H9 (cell line): ENCODE measurements at regions not wholly inside any gene's neighbourhood (a gene's known extent, or its start where the extent isn't known, plus 50 kb on each side); places are given as distances from the start of the nearest gene placed in this dataset.

Experiments used
- DNase-seq: peaks from one replicate; pipeline ENCODE4 v3.0.0-alpha.2; 2017
- H2AFZ ChIP-seq: one replicate; pipeline ENCODE4 v1.6.1; 2013; ENCODE audit warnings: mild to moderate bottlenecking, low read length, control low read depth, moderate library complexity
- H2AK5ac ChIP-seq: 2 replicates; pipeline ENCODE4 v1.6.1; 2013; ENCODE audit warnings: low read length, control low read depth, mixed read lengths; ENCODE audit not compliant: insufficient read length
- H2BK120ac ChIP-seq: one replicate; pipeline ENCODE4 v1.6.1; 2013; ENCODE audit warnings: low read depth, mild to moderate bottlenecking, low read length, control low read depth, inconsistent platforms; ENCODE audit not compliant: poor library complexity, severe bottlenecking
- H2BK12ac ChIP-seq: 2 replicates; pipeline ENCODE4 v1.6.1; 2013; ENCODE audit warnings: low read length, control low read depth, mixed read lengths, low read depth; ENCODE audit not compliant: insufficient read length
- H2BK15ac ChIP-seq: 2 replicates; pipeline ENCODE4 v1.6.1; 2013; ENCODE audit warnings: low read depth, low read length, control low read depth
- H2BK20ac ChIP-seq: one replicate; pipeline ENCODE4 v1.6.1; 2013; ENCODE audit warnings: low read depth, mild to moderate bottlenecking, low read length, control low read depth, inconsistent platforms; ENCODE audit not compliant: poor library complexity, severe bottlenecking
- H2BK5ac ChIP-seq: 2 replicates; pipeline ENCODE4 v1.6.1; 2013; ENCODE audit warnings: low read length, control low read depth, mixed read lengths; ENCODE audit not compliant: insufficient read length
- H3K14ac ChIP-seq: 2 replicates; pipeline ENCODE4 v1.6.1; 2013; ENCODE audit warnings: low read length, control low read depth; ENCODE audit not compliant: insufficient read depth
- H3K18ac ChIP-seq: 2 replicates; pipeline ENCODE4 v1.6.1; 2013; ENCODE audit warnings: low read depth, mild to moderate bottlenecking, mixed read lengths, low read length, control low read depth; ENCODE audit not compliant: insufficient read length
- H3K23ac ChIP-seq: 2 replicates; pipeline ENCODE4 v1.6.1; 2013; ENCODE audit warnings: low read length, control low read depth, mixed read lengths, low read depth; ENCODE audit not compliant: insufficient read length
- H3K23me2 ChIP-seq: 2 replicates; pipeline ENCODE4 v1.6.1; 2013; ENCODE audit warnings: low read depth, mild to moderate bottlenecking, mixed read lengths, low read length, control low read depth; ENCODE audit not compliant: insufficient read length, poor library complexity, severe bottlenecking
- H3K27ac ChIP-seq: 2 replicates; pipeline ENCODE4 v1.5.1; 2013; ENCODE audit warnings: low read length, control low read depth, mixed read lengths, low read depth; ENCODE audit not compliant: insufficient read length
- H3K27me3 ChIP-seq: 2 replicates; pipeline ENCODE4 v1.6.1; 2013; ENCODE audit warnings: low read length, control low read depth, inconsistent platforms; ENCODE audit not compliant: insufficient read depth
- H3K4ac ChIP-seq: 2 replicates; pipeline ENCODE4 v1.6.1; 2013; ENCODE audit warnings: low read depth, mild to moderate bottlenecking, control low read depth, inconsistent platforms, low read length, moderate library complexity
- H3K4me1 ChIP-seq: 2 replicates; pipeline ENCODE4 v1.6.1; 2013; ENCODE audit warnings: low read length, control low read depth, inconsistent platforms; ENCODE audit not compliant: insufficient read depth
- H3K4me2 ChIP-seq: 2 replicates; pipeline ENCODE4 v1.6.1; 2013; ENCODE audit warnings: low read length, control low read depth, mixed read lengths; ENCODE audit not compliant: insufficient read length, insufficient read depth
- H3K56ac ChIP-seq: 2 replicates; pipeline ENCODE4 v1.6.1; 2013; ENCODE audit warnings: low read depth, mild to moderate bottlenecking, mixed read lengths, low read length, control low read depth; ENCODE audit not compliant: insufficient read length
- H3K79me1 ChIP-seq: 2 replicates; pipeline ENCODE4 v1.6.1; 2013; ENCODE audit warnings: low read depth, mild to moderate bottlenecking, moderate library complexity, low read length, control low read depth, inconsistent platforms; ENCODE audit not compliant: insufficient read depth, poor library complexity, severe bottlenecking
- H3K79me2 ChIP-seq: 2 replicates; pipeline ENCODE4 v1.6.1; 2013; ENCODE audit warnings: low read length, control low read depth, inconsistent platforms; ENCODE audit not compliant: insufficient read depth
- H3K9ac ChIP-seq: 2 replicates; pipeline ENCODE4 v1.6.1; 2013; ENCODE audit warnings: low read length, control low read depth, mixed read lengths; ENCODE audit not compliant: insufficient read length; ENCODE audit errors: extremely low read depth
- H3K9me3 ChIP-seq: one replicate; pipeline ENCODE4 v1.6.1; 2013; ENCODE audit warnings: low read depth, low read length, inconsistent platforms; ENCODE audit not compliant: control insufficient read depth
- H3T11ph ChIP-seq: one replicate; pipeline ENCODE4 v1.6.1; 2013; ENCODE audit warnings: mild to moderate bottlenecking, low read length, control low read depth, inconsistent platforms
- H4K20me1 ChIP-seq: one replicate; pipeline ENCODE4 v1.6.1; 2013; ENCODE audit not compliant: control insufficient read depth, insufficient read length, insufficient read depth
- H4K5ac ChIP-seq: 2 replicates; pipeline ENCODE4 v1.6.1; 2013; ENCODE audit warnings: low read depth, mild to moderate bottlenecking, mixed read lengths, low read length, control low read depth; ENCODE audit not compliant: insufficient read length
- H4K8ac ChIP-seq: replicated peaks from 2 replicates; pipeline ENCODE4 v1.6.1; 2013; ENCODE audit warnings: low read length, control low read depth, mixed read lengths, low read depth; ENCODE audit not compliant: insufficient read length
- H4K91ac ChIP-seq: 2 replicates; pipeline ENCODE4 v1.6.1; 2013; ENCODE audit warnings: low read depth, mild to moderate bottlenecking, moderate library complexity, mixed read lengths, low read length, control low read depth; ENCODE audit not compliant: insufficient read length
- H3K27ac Mint-ChIP-seq, 3 experiments: 2 replicates in 2 of 3; 3 replicates in 1 of 3; pipeline ENCODE4 v1.8.0; 2020 to 2021; ENCODE audit warnings: mixed read lengths in 3 of 3, mild to moderate bottlenecking in 1 of 3, moderate library complexity in 1 of 3
- H3K27me3 Mint-ChIP-seq: 2 replicates; pipeline ENCODE4 v1.8.0; 2021; ENCODE audit warnings: low read depth, mild to moderate bottlenecking, moderate library complexity, mixed read lengths
- H3K36me3 Mint-ChIP-seq, 3 experiments: 2 replicates in 2 of 3; 3 replicates in 1 of 3; pipeline ENCODE4 v1.8.0; 2020 to 2021; ENCODE audit warnings: low read depth in 3 of 3, mixed read lengths in 3 of 3; ENCODE audit not compliant: insufficient read depth in 1 of 3
- H3K4me1 Mint-ChIP-seq, 2 experiments: 2 replicates each; pipeline ENCODE4 v1.8.0; 2020; ENCODE audit warnings: mixed read lengths in 2 of 2
- H3K4me3 Mint-ChIP-seq, 2 experiments: 2 replicates in 1 of 2; 3 replicates in 1 of 2; pipeline ENCODE4 v1.8.0; 2020 to 2021; ENCODE audit warnings: mild to moderate bottlenecking in 2 of 2, mixed read lengths in 2 of 2, moderate library complexity in 1 of 2
- H3K9me3 Mint-ChIP-seq, 2 experiments: 2 replicates in 1 of 2; 3 replicates in 1 of 2; pipeline ENCODE4 v1.8.0; 2020; ENCODE audit warnings: mild to moderate bottlenecking in 2 of 2, mixed read lengths in 2 of 2, moderate library complexity in 1 of 2
- CTCF ChIP-seq: fragments of 200-600 bp; sonication (generic); conservative IDR thresholded peaks from 3 replicates; pipeline ENCODE4 v1.8.0; 2021; ENCODE audit warnings: antibody characterized with exemption, mild to moderate bottlenecking
- WGBS: extraction: QIAGEN DNeasy Blood & Tissue Kit; methylation state at CpG from one replicate; pipeline ENCODE4 v1.1.7; 2013; ENCODE audit warnings: missing lambda C conversion rate, low lambda C conversion rate, mixed read lengths; ENCODE audit not compliant: insufficient read length; ENCODE audit errors: extremely low coverage; 5-methylcytosine and 5-hydroxymethylcytosine counted together

- Histone ChIP-seq H3K27ac (no peak overlapping the region), H3K9me3 (no peaks in the 10 kb centered on the region), H2BK12ac (no peak overlapping the region), H3K23ac (no peak overlapping the region), H3K4me2 (no peak overlapping the region), H2BK20ac (no peak overlapping the region), H3K14ac (no peak overlapping the region), H2BK15ac (no peak overlapping the region), H4K5ac (no peak overlapping the region), H4K20me1 (no peaks in the 10 kb centered on the region), H3K4me1 (no peaks in the 10 kb centered on the region; the same call in 1 of the 2 replicates), H3K27me3 (no peaks in the 10 kb centered on the region), H2BK120ac (no peak overlapping the region), H3K79me2 (no peaks in the 10 kb centered on the region), H3K4ac (no peak overlapping the region), H3T11ph (no peak overlapping the region), H3K18ac (no peak overlapping the region), H2AFZ (no peak overlapping the region), H2BK5ac (no peak overlapping the region), H4K91ac (no peak overlapping the region), H2AK5ac (no peak overlapping the region), H3K23me2 (no peaks in the 10 kb centered on the region), H3K56ac (no peak overlapping the region), H3K9ac (no peak overlapping the region), H3K79me1 (no peaks in the 10 kb centered on the region), H4K8ac (no peak overlapping the region)
- H3K27me3 Mint-ChIP-seq = no peaks in the 10 kb centered on the region
- no peak overlapping the region for H3K27ac Mint-ChIP-seq
- no CpG with 5 or more reads among the region's 1 CpG for WGBS
- no peak overlapping the region for H3K4me3 Mint-ChIP-seq
- no peak for DNase-seq
- peaks cover 14 to 53% of the 10 kb centered on the region in 2 experiments for H3K9me3 Mint-ChIP-seq
- peaks cover 3 to 8% of the 10 kb centered on the region in 2 experiments; a peak in 2 of 4 replicates for H3K4me1 Mint-ChIP-seq
- no peaks in the 10 kb centered on the region; a peak in 2 of 7 replicates for H3K36me3 Mint-ChIP-seq
- no peak for TF ChIP-seq CTCF
Measured at GRCh38 chr21:25246546-25246945, 360.7 kb downstream of the MRPL39 start.
